ENCODE measurements at regions not wholly inside any gene's neighbourhood (a gene's known extent, or its start where the extent isn't known, plus 50 kb on each side); places are given as distances from the start of the nearest gene placed in this dataset.

GRCh38 chr3:106748472-106749262 lies 628.6 kb upstream of the CCDC54 start:
- DNase-seq (ENCODE audit: low read depth in 2 of 2) = no peak

- DNase-seq (ENCODE audit: low read depth in 2 of 2) = no peak
Measured at GRCh38 chr3:106750092-106750491, 627.1 kb upstream of the CCDC54 start.

GRCh38 chr3:106755336-106755735 lies 621.9 kb upstream of the CCDC54 start:
- DNase-seq (ENCODE audit: low read depth in 2 of 2) = no peak

- DNase-seq (ENCODE audit: low read depth in 2 of 2) = no peak
Measured at GRCh38 chr3:106756901-106757300, 620.3 kb upstream of the CCDC54 start.

- no peak for DNase-seq (ENCODE audit: low read depth in 2 of 2)
Measured at GRCh38 chr3:106758459-106758858, 618.8 kb upstream of the CCDC54 start.

GRCh38 chr3:106759731-106760130 lies 617.5 kb upstream of the CCDC54 start:
- DNase-seq (ENCODE audit: low read depth in 2 of 2) = no peak

GRCh38 chr3:106765342-106765741 lies 611.9 kb upstream of the CCDC54 start:
- DNase-seq (ENCODE audit: low read depth in 2 of 2) = no peak

GRCh38 chr3:106768941-106769480 lies 608.2 kb upstream of the CCDC54 start:
- no peak for DNase-seq (ENCODE audit: low read depth in 2 of 2)

GRCh38 chr3:106773795-106774194 lies 603.4 kb upstream of the CCDC54 start:
- no peak for DNase-seq (ENCODE audit: low read depth in 2 of 2)

GRCh38 chr3:106783231-106783630 lies 594.0 kb upstream of the CCDC54 start:
- no peak for DNase-seq (ENCODE audit: low read depth in 2 of 2)

- no peak for DNase-seq (ENCODE audit: low read depth in 2 of 2)
Measured at GRCh38 chr3:106789276-106789675, 588.0 kb upstream of the CCDC54 start.

GRCh38 chr3:106792716-106793115 lies 584.5 kb upstream of the CCDC54 start:
- DNase-seq (ENCODE audit: low read depth in 2 of 2) = no peak

- DNase-seq (ENCODE audit: low read depth in 2 of 2) = no peak
Measured at GRCh38 chr3:106794442-106794841, 582.8 kb upstream of the CCDC54 start.

GRCh38 chr3:106795553-106795952 lies 581.7 kb upstream of the CCDC54 start:
- no peak for DNase-seq (ENCODE audit: low read depth in 2 of 2)

GRCh38 chr3:106797461-106797860 lies 579.8 kb upstream of the CCDC54 start:
- DNase-seq (ENCODE audit: low read depth in 2 of 2) = no peak

- DNase-seq (ENCODE audit: low read depth in 2 of 2) = no peak
Measured at GRCh38 chr3:106805625-106806024, 571.6 kb upstream of the CCDC54 start.

GRCh38 chr3:106806964-106807363 lies 570.3 kb upstream of the CCDC54 start:
- no peak for DNase-seq (ENCODE audit: low read depth in 2 of 2)

GRCh38 chr3:106809041-106809440 lies 568.2 kb upstream of the CCDC54 start:
- DNase-seq (ENCODE audit: low read depth in 2 of 2) = no peak

- DNase-seq (ENCODE audit: low read depth in 2 of 2) = no peak
Measured at GRCh38 chr3:106809623-106810299, 567.5 kb upstream of the CCDC54 start.

GRCh38 chr3:106810300-106810875 lies 566.9 kb upstream of the CCDC54 start:
- DNase-seq (ENCODE audit: low read depth in 2 of 2) = no peak

- DNase-seq (ENCODE audit: low read depth in 2 of 2) = no peak
Measured at GRCh38 chr3:106811376-106811775, 565.9 kb upstream of the CCDC54 start.

GRCh38 chr3:106813742-106814141 lies 563.5 kb upstream of the CCDC54 start:
- no peak for DNase-seq (ENCODE audit: low read depth in 2 of 2)

GRCh38 chr3:106814231-106814630 lies 563.0 kb upstream of the CCDC54 start:
- no peak for DNase-seq (ENCODE audit: low read depth in 2 of 2)
